ENCODE measurements at regions not wholly inside any gene's neighbourhood (a gene's known extent, or its start where the extent isn't known, plus 50 kb on each side); places are given as distances from the start of the nearest gene placed in this dataset.

DNA sequence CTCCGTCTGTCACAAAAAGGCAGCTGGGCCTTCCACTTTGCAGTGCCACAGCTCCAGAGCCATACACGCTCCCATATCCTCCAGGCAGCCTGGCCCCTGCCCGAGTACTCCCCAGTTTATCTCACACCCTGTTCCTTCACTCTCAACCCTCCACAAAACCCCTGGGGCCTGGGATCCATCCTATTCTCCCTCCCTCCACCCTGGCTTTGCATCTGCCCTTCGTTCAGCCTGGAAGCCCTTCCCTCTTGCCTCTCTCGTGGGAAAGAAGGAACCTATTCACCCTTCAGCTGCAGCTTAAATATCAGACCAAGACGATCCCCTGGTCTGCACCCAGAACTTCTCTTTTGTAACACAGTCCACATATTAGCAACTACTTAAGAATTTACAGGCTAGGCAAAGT lies 56.7 kb downstream of the CAMK2N1 start:
- Histone ChIP-seq H2BK15ac (ENCODE audit: low read depth, low read length) (no peak overlapping the region), H2BK12ac (ENCODE audit: insufficient read length, low read depth, low read length) (no peak overlapping the region), H2BK5ac (ENCODE audit: insufficient read length, low read length) (no peak overlapping the region), H4K20me1 (ENCODE audit: control insufficient read depth, insufficient read depth, insufficient read length) (peaks cover 3% of the 10 kb centered on the region), H3T11ph (ENCODE audit: low read length) (no peak overlapping the region), H4K8ac (replicated peaks; ENCODE audit: insufficient read length, low read depth, low read length) (no peak overlapping the region), H3K9ac (ENCODE audit: extremely low read depth, insufficient read length, low read length) (no peak overlapping the region), H3K56ac (ENCODE audit: insufficient read length, low read depth, low read length) (no peak overlapping the region), H2AFZ (ENCODE audit: low read length) (no peak overlapping the region), H4K5ac (ENCODE audit: insufficient read length, low read depth, low read length) (no peak overlapping the region), H3K27me3 (ENCODE audit: insufficient read depth, low read length) (no peaks in the 10 kb centered on the region), H3K14ac (ENCODE audit: insufficient read depth, low read length) (no peak overlapping the region), H3K4me1 (ENCODE audit: insufficient read depth, low read length) (no peaks in the 10 kb centered on the region), H4K91ac (ENCODE audit: insufficient read length, low read depth, low read length) (no peak overlapping the region), H3K27ac (ENCODE audit: insufficient read length, low read depth, low read length) (no peak overlapping the region), H3K9me3 (ENCODE audit: control insufficient read depth, low read depth, low read length) (no peaks in the 10 kb centered on the region), H2BK20ac (ENCODE audit: low read depth, low read length, poor library complexity, severe bottlenecking) (no peak overlapping the region), H3K23me2 (ENCODE audit: insufficient read length, low read depth, low read length, poor library complexity, severe bottlenecking) (no peaks in the 10 kb centered on the region), H3K79me1 (ENCODE audit: insufficient read depth, low read depth, low read length, poor library complexity, severe bottlenecking) (no peaks in the 10 kb centered on the region), H2BK120ac (ENCODE audit: low read depth, low read length, poor library complexity, severe bottlenecking) (no peak overlapping the region), H2AK5ac (ENCODE audit: insufficient read length, low read length) (no peak overlapping the region), H3K23ac (ENCODE audit: insufficient read length, low read depth, low read length) (no peak overlapping the region), H3K4me2 (ENCODE audit: insufficient read depth, insufficient read length, low read length) (no peak overlapping the region), H3K18ac (ENCODE audit: insufficient read length, low read depth, low read length) (no peak overlapping the region), H3K79me2 (ENCODE audit: insufficient read depth, low read length) (no peaks in the 10 kb centered on the region), H3K4ac (ENCODE audit: low read depth, low read length) (no peak overlapping the region)
- no CpG with 5 or more reads among the region's 6 CpGs for WGBS (ENCODE audit: extremely low coverage, insufficient read length, low lambda C conversion rate)
- Mint-ChIP-seq H3K4me3 (no peak overlapping the region), H3K4me1 (peaks cover 2 to 12% of the 10 kb centered on the region in 2 experiments; a peak in 3 of 4 replicates), H3K27ac (no peak overlapping the region), H3K36me3 (ENCODE audit: insufficient read depth in 1 of 3, low read depth in 3 of 3) (no peaks in the 10 kb centered on the region; a peak in 1 of 7 replicates), H3K9me3 (peaks cover 0 to 7% of the 10 kb centered on the region in 2 experiments; a peak in 3 of 5 replicates), H3K27me3 (ENCODE audit: low read depth) (peaks cover 63% of the 10 kb centered on the region)
- DNase-seq = no peak
- TF ChIP-seq, protein P1, sequence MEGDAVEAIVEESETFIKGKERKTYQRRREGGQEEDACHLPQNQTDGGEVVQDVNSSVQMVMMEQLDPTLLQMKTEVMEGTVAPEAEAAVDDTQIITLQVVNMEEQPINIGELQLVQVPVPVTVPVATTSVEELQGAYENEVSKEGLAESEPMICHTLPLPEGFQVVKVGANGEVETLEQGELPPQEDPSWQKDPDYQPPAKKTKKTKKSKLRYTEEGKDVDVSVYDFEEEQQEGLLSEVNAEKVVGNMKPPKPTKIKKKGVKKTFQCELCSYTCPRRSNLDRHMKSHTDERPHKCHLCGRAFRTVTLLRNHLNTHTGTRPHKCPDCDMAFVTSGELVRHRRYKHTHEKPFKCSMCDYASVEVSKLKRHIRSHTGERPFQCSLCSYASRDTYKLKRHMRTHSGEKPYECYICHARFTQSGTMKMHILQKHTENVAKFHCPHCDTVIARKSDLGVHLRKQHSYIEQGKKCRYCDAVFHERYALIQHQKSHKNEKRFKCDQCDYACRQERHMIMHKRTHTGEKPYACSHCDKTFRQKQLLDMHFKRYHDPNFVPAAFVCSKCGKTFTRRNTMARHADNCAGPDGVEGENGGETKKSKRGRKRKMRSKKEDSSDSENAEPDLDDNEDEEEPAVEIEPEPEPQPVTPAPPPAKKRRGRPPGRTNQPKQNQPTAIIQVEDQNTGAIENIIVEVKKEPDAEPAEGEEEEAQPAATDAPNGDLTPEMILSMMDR (conservative IDR thresholded peaks at IDR 0.05) = no peak

All from H9 (cell line).